GM12892 (cell line): ENCODE measurements at regions not wholly inside any gene's neighbourhood (a gene's known extent, or its start where the extent isn't known, plus 50 kb on each side); places are given as distances from the start of the nearest gene placed in this dataset.

ENCODE experiments used
- DNase-seq: peaks from one replicate; pipeline ENCODE4 v3.0.0; 2011; ENCODE audit not compliant: insufficient read length
- FAIRE-seq: peaks from 2 replicates; lab custom pipeline; 2011; peaks lifted over from hg19 to GRCh38; lab: Jason Lieb, UNC
- POLR2A ChIP-seq: IDR thresholded peaks from 2 replicates; pipeline ENCODE4 v1.6.1; 2011; ENCODE audit warnings: low read depth, low read length, control low read depth
- POLR2AphosphoS5 ChIP-seq: IDR thresholded peaks from 2 replicates; pipeline ENCODE4 v1.6.1; 2011; ENCODE audit warnings: low read depth, low read length, control low read depth
- TAF1 ChIP-seq: IDR thresholded peaks from 2 replicates; pipeline ENCODE4 v1.6.1; 2011; ENCODE audit warnings: low read depth, mild to moderate bottlenecking, control low read depth, low read length, borderline replicate concordance

DNA sequence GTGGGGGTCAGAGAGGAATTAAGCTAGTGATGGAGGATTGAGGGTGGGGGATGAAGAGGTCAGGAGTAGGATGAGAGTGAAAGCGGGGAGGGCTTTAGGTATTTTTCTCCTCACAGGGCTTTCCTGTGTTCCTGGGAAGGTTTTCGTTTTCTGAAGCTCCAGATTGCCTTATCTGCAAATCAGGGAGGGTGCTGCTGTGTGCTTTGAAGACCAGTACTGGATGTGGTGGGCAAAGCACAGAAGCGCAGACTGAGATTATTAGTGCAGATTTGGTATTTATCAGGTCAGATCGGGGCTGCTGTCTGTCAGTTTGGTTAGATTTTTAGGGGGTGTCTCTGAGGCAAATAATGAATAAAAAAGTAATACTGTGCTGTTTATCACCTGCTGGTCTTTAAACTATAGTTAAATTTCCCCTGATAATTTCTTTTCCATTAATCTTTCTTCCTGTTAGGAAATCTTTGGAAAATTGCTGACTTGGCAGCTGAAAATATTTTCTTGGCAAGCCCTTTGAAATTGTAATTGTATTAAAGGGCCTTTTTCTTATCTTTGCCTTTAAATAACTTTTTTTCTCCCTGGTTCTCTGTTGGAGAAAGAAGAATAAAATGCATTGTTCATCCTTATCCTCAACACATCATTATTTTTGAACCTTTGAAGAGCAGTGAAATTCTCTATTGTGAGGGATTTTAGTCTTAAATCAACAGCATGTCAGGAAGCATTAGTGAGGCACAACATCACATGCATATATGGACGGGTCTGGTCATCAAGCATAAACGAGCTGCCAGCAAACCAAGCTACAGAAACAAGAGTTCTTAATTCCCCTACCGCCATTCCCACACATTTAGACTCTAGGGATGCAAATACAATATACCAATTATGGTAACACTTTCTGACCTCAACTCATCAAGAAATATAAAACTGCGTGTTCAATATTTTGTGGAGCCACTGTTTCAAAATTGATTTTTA is 139.6 kb downstream of the S1PR1 start:
- FAIRE-seq, result no peak
- TF ChIP-seq TAF1 (no peak), POLR2AphosphoS5 (no peak)
- DNase-seq, result no peak

GRCh38 chr1:101377084-101377835 is 140.4 kb downstream of the S1PR1 start:
- FAIRE-seq, result peak; percentile 80
- TF ChIP-seq POLR2A (no peak), TAF1 (no peak), POLR2AphosphoS5 (no peak)
- no peak for DNase-seq

DNA sequence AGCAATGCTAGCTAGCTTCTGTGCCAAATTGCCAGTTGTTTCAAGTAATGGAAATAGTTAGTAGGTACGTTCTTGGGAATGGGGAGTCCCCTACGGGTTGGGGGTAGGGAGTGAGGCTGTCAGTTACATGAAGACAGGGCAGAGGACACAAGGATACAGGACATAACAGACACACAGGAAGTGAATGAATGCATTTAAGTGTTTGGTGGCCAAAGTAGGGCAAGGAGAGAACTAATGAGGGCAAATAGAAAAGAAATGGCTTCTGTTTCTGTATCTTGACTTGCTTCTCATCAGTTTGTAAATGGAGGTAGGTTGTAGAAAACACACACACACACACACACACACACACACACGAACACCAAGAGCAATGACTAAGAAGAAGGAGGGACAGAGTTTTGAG is 142.2 kb downstream of the S1PR1 start:
- DNase-seq (no peak), FAIRE-seq (peak; percentile 84)
- TF ChIP-seq TAF1 (no peak), POLR2A (no peak), POLR2AphosphoS5 (no peak)

GRCh38 chr1:101379950-101380349 is 143.1 kb downstream of the S1PR1 start:
- TF ChIP-seq POLR2AphosphoS5 (no peak), TAF1 (no peak), POLR2A (no peak)
- DNase-seq, result no peak
- peak; percentile 93 for FAIRE-seq

- peak; percentile 33 for FAIRE-seq
- TF ChIP-seq POLR2A (no peak), TAF1 (no peak), POLR2AphosphoS5 (no peak)
Observed at GRCh38 chr1:101382135-101382534, 145.3 kb downstream of the S1PR1 start.

GRCh38 chr1:101388904-101389546 is 152.2 kb downstream of the S1PR1 start:
- DNase-seq (no peak), FAIRE-seq (peak; percentile 96)
- no peak for TF ChIP-seq TAF1
- no peak for TF ChIP-seq POLR2AphosphoS5
- no peak for TF ChIP-seq POLR2A

More at GRCh38 chr1:101382135-101382534, 145.3 kb downstream of the S1PR1 start:
- no peak for DNase-seq

DNA sequence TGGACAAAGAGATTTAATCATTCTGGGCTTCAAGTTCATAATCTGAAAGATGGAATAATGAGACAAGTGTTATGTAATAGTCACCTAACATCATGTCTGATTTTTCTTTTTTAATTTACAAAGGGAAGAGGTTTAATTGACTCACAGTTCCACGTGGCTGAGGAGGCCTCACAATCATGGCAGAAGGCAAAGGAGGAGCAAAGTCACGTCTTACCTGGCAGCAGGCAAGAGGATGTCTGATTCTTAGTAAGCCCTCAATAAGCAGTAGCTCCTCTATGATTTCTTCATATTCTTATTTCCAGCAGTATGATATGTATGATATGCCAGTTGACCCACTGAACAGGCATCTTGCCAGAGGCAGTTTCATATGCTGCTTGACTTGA is 152.7 kb downstream of the S1PR1 start:
- TF ChIP-seq POLR2AphosphoS5, result no peak
- no peak for TF ChIP-seq POLR2A
- TF ChIP-seq TAF1, result no peak
- DNase-seq, result no peak
- no peak for FAIRE-seq

GRCh38 chr1:101392552-101392951 is 155.7 kb downstream of the S1PR1 start:
- FAIRE-seq, result no peak
- TF ChIP-seq POLR2AphosphoS5 (no peak), TAF1 (no peak), POLR2A (no peak)
- no peak for DNase-seq

DNA sequence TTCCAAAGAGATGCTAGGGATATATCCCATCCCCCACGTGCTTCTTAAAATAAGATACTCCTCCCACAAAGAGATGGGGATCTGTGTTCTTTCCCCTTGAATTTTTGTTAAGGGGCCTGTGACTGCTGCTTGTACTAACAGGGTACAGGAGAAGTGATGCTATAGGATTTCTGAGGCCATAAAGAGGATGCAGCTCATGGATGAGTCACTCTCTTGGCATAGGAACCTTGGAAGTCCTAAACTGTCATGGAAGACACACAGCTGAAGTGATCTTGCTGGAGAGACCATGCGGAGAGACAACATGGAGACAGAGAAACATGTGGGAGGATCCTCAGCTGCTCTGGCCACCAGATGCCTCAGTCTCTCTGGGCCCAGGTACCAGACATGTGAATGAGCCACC is 157.2 kb downstream of the S1PR1 start:
- TF ChIP-seq POLR2A (no peak), TAF1 (no peak), POLR2AphosphoS5 (no peak)
- DNase-seq (no peak), FAIRE-seq (peak; percentile 40)

DNA sequence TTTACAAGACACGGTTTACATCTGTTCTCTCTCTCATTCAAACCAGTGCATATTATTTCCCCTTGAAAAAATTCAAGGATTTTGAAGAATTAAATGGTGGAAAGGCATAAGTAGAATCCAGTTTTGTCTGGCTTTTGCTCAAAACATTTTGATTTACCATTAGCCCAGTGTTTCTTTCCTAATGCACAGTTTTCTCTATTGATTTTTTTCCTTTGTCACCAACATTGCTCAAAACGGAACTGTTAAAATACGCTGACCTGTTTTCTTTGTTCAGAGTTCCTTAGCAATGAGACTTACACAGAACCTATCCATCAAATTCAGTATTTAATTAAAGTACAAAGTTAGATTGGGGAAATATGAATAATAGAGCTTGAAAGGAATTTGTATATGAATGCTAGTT is 162.4 kb downstream of the S1PR1 start:
- TF ChIP-seq TAF1, result no peak
- TF ChIP-seq POLR2A, result no peak
- no peak for TF ChIP-seq POLR2AphosphoS5
- no peak for FAIRE-seq

GRCh38 chr1:101406271-101406670 is 169.5 kb downstream of the S1PR1 start:
- FAIRE-seq, result peak; percentile 27
- no peak for DNase-seq
- TF ChIP-seq TAF1, result no peak
- no peak for TF ChIP-seq POLR2AphosphoS5
- no peak for TF ChIP-seq POLR2A

More for the DNA sequence above, 162.4 kb downstream of the S1PR1 start:
- no peak for DNase-seq
